ENCODE measurements at regions not wholly inside any gene's neighbourhood (a gene's known extent, or its start where the extent isn't known, plus 50 kb on each side); places are given as distances from the start of the nearest gene placed in this dataset.
"Not testable (repeated sequence)": the region's sequence is repeated elsewhere in the genome, so short reads cannot be mapped to it uniquely, and the experiment has no call there.

GRCh38 chr4:167858127-167858526 is 234.2 kb upstream of the ANXA10 start:
- TF ChIP-seq ZBTB20 (tag by site-specific recombination; IDR thresholded peaks at IDR 0.05); OVOL3 (tag by site-specific recombination; IDR thresholded peaks at IDR 0.05); ZNF670 (tag by site-specific recombination; IDR thresholded peaks at IDR 0.05; ENCODE audit: low read depth); ZBTB49 (tag by site-specific recombination; IDR thresholded peaks at IDR 0.05; ENCODE audit: low read depth); ZNF214 (tag by site-specific recombination; IDR thresholded peaks at IDR 0.05; ENCODE audit: borderline replicate concordance); REST (tag by site-specific recombination; IDR thresholded peaks at IDR 0.05): not testable (repeated sequence)
